Spleen (tissue), 11 donors: ENCODE measurements at regions not wholly inside any gene's neighbourhood (a gene's known extent, or its start where the extent isn't known, plus 50 kb on each side); places are given as distances from the start of the nearest gene placed in this dataset.
"Not testable (repeated sequence)": the region's sequence is repeated elsewhere in the genome, so short reads cannot be mapped to it uniquely, and the experiment has no call there.

ENCODE experiments used
- DNase-seq: peaks from one replicate; pipeline ENCODE4 v3.0.0-alpha.2; 2020
- H3K27ac ChIP-seq, 8 donors: fragments of 200-600 bp; sonication (generic) in 7 of 8; 1 replicate in 4 of 8; 2 replicates in 4 of 8; pipeline versions ENCODE4 v1.5.0 to v1.8.0; 2016 to 2021; ENCODE audit warnings: inconsistent platforms in 4 of 8, mild to moderate bottlenecking in 4 of 8, moderate library complexity in 1 of 8
- H3K27me3 ChIP-seq, 7 donors: fragments of 200-600 bp; sonication (generic) in 6 of 7; replicated peaks in 1 of 7; 1 replicate in 4 of 7; 2 replicates in 3 of 7; pipeline versions ENCODE4 v1.5.0 to v1.8.0; 2016 to 2021; ENCODE audit warnings: inconsistent platforms in 3 of 7, mild to moderate bottlenecking in 1 of 7
- H3K36me3 ChIP-seq, 6 donors: fragments of 200-600 bp; sonication (generic) in 5 of 6; 1 replicate in 4 of 6; 2 replicates in 2 of 6; pipeline versions ENCODE4 v1.5.0 to v1.8.0; 2016 to 2021; ENCODE audit warnings: inconsistent platforms in 2 of 6
- H3K4me1 ChIP-seq, 6 donors: fragments of 200-600 bp; sonication (generic) in 5 of 6; 1 replicate in 3 of 6; 2 replicates in 3 of 6; pipeline versions ENCODE4 v1.5.0 to v1.8.0; 2016 to 2021; ENCODE audit warnings: inconsistent platforms in 3 of 6
- H3K4me3 ChIP-seq, 8 donors: fragments of 200-600 bp; sonication (generic) in 7 of 8; 1 replicate in 4 of 8; 2 replicates in 4 of 8; pipeline versions ENCODE4 v1.5.0 to v1.8.0; 2016 to 2021; ENCODE audit warnings: inconsistent platforms in 4 of 8, mild to moderate bottlenecking in 4 of 8, moderate library complexity in 2 of 8
- H3K9me3 ChIP-seq, 8 donors: fragments of 200-600 bp; sonication (generic) in 7 of 8; 1 replicate in 4 of 8; 2 replicates in 4 of 8; pipeline versions ENCODE4 v1.5.0 to v1.8.0; 2016 to 2021; ENCODE audit warnings: inconsistent platforms in 4 of 8
- POLR2A ChIP-seq, 3 donors: fragments of 450-650 bp; IDR thresholded peaks; one replicate each; pipeline ENCODE4 v1.5.1; 2017; ENCODE audit warnings: antibody characterized with exemption in 3 of 3, mild to moderate bottlenecking in 1 of 3
- POLR2AphosphoS5 ChIP-seq, 3 donors: sonication (generic); formaldehyde crosslinking; IDR thresholded peaks; one replicate each; pipeline ENCODE4 v1.5.1; 2017; ENCODE audit warnings: antibody characterized with exemption in 3 of 3
- WGBS, 5 donors: extraction: QIAGEN DNeasy Blood & Tissue Kit in 3 of 5; methylation state at CpG; one replicate each; pipeline versions ENCODE4 v1.1.5 to v1.1.7; 2013 to 2018; 5-methylcytosine and 5-hydroxymethylcytosine counted together
- intact Hi-C: fragments of 100-400 bp; cut with DNase I; formaldehyde crosslinking; loops from one replicate; pipeline ENCODE4 v1.15.0; 2023; ENCODE audit warnings: low total_unique reads
- small RNA-seq, 4 donors: library from RNA; depleted of rRNA; stranded (forward); fragments of <200 nt; gene quantifications; one replicate each; pipeline ENCODE3, GENCODE V24; 2016
- TF ChIP-seq, protein P1 (sequence below), 11 experiments: fragments of 200-600 bp in 7 of 11; fragments of 450-650 bp in 4 of 11; sonication (generic) in 4 of 11; IDR thresholded peaks in 8 of 11; conservative IDR thresholded peaks in 3 of 11; 1 replicate in 7 of 11; 2 replicates in 4 of 11; pipeline versions ENCODE4 v1.4.0 to v1.8.0; 2016 to 2021; ENCODE audit warnings: antibody characterized with exemption in 11 of 11, inconsistent platforms in 4 of 11, mild to moderate bottlenecking in 1 of 11
- donor health status: healthy with polysubstance abuse.
- donor health status: DM: no; HTN: no; CAD: no; lungs with moderate emphysema.
- donor health status: DM: no; HTN: no; CAD: no.
- donor health status: Bipolar disorder and iron deficiency.
- donor health status: healthy.
- donor health status: DM: no; HTN: no; CAD: no.
- donor health status: DM: yes; HTN: yes; CAD: no.

DNA sequence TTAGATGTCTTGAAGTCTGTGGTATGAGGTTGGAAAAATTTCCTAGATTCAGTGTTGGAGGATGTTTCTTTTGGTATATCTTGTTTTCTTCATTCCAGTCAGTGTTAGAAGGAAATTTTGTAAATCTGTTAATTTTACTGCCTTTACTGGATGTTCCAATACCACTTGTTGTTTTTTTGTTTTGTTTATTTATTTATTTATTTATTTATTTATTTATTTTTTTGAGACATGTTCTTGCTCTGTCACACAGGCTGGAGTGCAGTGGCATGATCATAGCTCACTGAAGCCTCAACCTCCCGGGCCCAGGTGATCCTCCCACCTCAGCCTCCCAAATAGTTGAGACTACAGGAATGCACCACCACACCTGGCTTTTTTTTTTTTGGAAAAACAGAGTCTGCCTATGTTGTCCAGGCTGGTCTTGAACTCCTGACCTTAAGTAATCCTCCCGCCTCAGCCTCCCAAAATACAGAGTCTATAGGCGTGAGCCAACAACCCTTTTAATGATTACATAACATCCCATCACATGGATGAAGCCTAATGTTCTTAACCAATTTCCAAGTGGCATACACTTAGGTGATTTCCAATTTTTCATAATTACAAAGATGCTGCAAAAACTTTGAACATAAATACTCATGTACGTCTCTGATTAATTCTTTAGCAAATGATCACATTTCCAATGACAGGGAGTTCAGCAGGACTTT lies 52.8 kb upstream of the WAC start:
- Histone ChIP-seq H3K4me1 (peaks cover 0 to 35% (median 5%) of the 10 kb centered on the region in 6 donors), H3K27me3 (no peaks in the 10 kb centered on the region), H3K4me3 (no peak overlapping the region), H3K36me3 (no peaks in the 10 kb centered on the region), H3K27ac (no peak overlapping the region), H3K9me3 (no peaks in the 10 kb centered on the region)
- WGBS, 5 donors: 76 to 88% (median 79%) methylated on average over 4 of the region's 4 CpGs
- no peak for DNase-seq
- TF ChIP-seq, protein P1, sequence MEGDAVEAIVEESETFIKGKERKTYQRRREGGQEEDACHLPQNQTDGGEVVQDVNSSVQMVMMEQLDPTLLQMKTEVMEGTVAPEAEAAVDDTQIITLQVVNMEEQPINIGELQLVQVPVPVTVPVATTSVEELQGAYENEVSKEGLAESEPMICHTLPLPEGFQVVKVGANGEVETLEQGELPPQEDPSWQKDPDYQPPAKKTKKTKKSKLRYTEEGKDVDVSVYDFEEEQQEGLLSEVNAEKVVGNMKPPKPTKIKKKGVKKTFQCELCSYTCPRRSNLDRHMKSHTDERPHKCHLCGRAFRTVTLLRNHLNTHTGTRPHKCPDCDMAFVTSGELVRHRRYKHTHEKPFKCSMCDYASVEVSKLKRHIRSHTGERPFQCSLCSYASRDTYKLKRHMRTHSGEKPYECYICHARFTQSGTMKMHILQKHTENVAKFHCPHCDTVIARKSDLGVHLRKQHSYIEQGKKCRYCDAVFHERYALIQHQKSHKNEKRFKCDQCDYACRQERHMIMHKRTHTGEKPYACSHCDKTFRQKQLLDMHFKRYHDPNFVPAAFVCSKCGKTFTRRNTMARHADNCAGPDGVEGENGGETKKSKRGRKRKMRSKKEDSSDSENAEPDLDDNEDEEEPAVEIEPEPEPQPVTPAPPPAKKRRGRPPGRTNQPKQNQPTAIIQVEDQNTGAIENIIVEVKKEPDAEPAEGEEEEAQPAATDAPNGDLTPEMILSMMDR (IDR thresholded peaks at IDR 0.05 in 8 of 11, conservative IDR thresholded peaks at IDR 0.05 in 3 of 11): no peak
- TF ChIP-seq POLR2AphosphoS5 (IDR thresholded peaks at IDR 0.05): no peak
- no peak for TF ChIP-seq POLR2A (IDR thresholded peaks at IDR 0.05)
- intact Hi-C loops: no loop called here

DNA sequence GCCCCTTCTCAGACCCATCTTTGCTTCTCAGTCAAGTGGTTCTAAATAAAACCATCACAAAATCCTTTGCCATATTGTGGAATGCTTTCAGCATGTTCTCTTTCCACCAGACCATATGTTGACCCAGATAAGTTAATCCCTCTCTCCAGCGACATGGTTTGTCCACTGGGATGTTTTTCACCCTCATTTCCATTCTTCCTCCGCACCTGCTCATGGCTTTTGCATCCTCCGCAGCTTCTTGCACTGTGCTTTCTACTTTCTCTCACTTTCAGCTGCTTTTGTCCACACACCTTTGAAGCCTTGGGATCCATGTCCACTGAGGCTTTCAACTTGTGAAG lies 52.3 kb upstream of the WAC start:
- 93 to 97% (median 94%) methylated on average over 3 of the region's 3 CpGs for WGBS, 5 donors
- intact Hi-C loops: no loop called here
- no peak for TF ChIP-seq POLR2AphosphoS5 (IDR thresholded peaks at IDR 0.05)
- TF ChIP-seq POLR2A (IDR thresholded peaks at IDR 0.05): no peak
- TF ChIP-seq, protein P1 (IDR thresholded peaks at IDR 0.05 in 8 of 11, conservative IDR thresholded peaks at IDR 0.05 in 3 of 11): no peak

DNA sequence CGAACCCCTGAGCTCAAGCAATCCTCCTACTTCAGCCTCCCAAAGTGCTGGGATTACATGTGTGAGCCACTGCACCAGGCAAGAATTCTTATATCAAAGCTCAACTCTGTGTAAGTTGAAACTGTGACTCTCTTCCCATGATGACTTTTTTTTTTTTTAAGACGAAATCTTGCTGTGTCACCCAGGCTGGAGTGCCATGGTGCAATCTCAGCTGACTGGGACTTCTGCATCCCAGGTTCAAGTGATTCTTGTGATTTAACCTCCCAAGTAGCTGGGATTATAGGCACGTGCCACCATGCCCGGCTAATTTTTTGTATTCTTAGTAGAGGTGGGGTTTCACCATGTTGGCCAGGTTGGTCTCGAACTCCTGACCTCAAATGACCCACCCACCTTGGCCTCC lies 51.6 kb upstream of the WAC start:
- H3K36me3 ChIP-seq, H3K4me3 ChIP-seq, intact Hi-C loops, H3K27me3 ChIP-seq, DNase-seq, H3K9me3 ChIP-seq: not testable (repeated sequence)
- Histone ChIP-seq H3K27ac (peak overlapping the region in 2 of 8 donors; percentile 3 to 8), H3K4me1 (peaks cover 0 to 35% (median 5%) of the 10 kb centered on the region in 6 donors)
- 68 to 89% (median 72%) methylated on average over 5 of the region's 5 CpGs for WGBS, 5 donors

More for the DNA sequence above, 52.3 kb upstream of the WAC start:
- Histone ChIP-seq H3K36me3 (no peaks in the 10 kb centered on the region), H3K9me3 (no peaks in the 10 kb centered on the region), H3K4me1 (peaks cover 0 to 35% (median 5%) of the 10 kb centered on the region in 6 donors), H3K27me3 (no peaks in the 10 kb centered on the region), H3K4me3 (no peak overlapping the region), H3K27ac (no peak overlapping the region)
- DNase-seq: no peak

DNA sequence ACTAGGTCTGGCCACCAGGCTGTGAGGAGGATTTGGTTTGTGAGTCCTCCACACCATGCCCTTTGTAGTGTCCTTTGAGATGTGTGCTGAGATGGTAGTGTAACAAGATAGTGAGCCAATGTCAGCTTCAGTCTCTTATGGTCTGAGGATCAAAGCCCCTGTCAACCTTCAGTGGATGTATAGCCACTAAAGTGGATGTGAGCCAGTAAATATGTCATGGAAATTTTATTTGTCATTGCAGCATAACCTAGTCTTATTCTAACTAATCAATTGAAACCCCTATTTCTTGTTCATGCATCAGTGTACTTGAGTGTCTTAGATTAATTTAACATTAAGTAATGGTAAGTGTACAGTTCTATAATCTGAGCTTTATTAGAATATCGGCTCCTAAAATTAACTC lies 51.0 kb upstream of the WAC start:
- H3K36me3 ChIP-seq: no peaks in the 10 kb centered on the region
- 91 to 100% (median 96%) methylated on average over 1 of the region's 1 CpG for WGBS, 5 donors
- DNase-seq: no peak
- no peaks in the 10 kb centered on the region for H3K27me3 ChIP-seq
- H3K4me3 ChIP-seq: no peak overlapping the region
- intact Hi-C loops: no loop called here
- H3K4me1 ChIP-seq: peaks cover 0 to 35% (median 5%) of the 10 kb centered on the region in 6 donors
- H3K27ac ChIP-seq: no peak overlapping the region
- no peaks in the 10 kb centered on the region for H3K9me3 ChIP-seq
- no peak for TF ChIP-seq POLR2A (IDR thresholded peaks at IDR 0.05)
- no peak for TF ChIP-seq POLR2AphosphoS5 (IDR thresholded peaks at IDR 0.05)
- TF ChIP-seq, protein P1 (IDR thresholded peaks at IDR 0.05 in 8 of 11, conservative IDR thresholded peaks at IDR 0.05 in 3 of 11): no peak

Small RNA genes in the stretch of these regions (small RNA-seq; reads per million reads assigned to genes)
- gene RF00012: 0 reads per million in 4 donors
